GM18951 (cell line): ENCODE measurements at regions not wholly inside any gene's neighbourhood (a gene's known extent, or its start where the extent isn't known, plus 50 kb on each side); places are given as distances from the start of the nearest gene placed in this dataset.

Source experiments
- POLR2A ChIP-seq: IDR thresholded peaks from 4 replicates; pipeline ENCODE4 v1.6.1; 2011; ENCODE audit warnings: mild to moderate bottlenecking; ENCODE audit not compliant: insufficient read length, insufficient read depth; ENCODE audit errors: extremely low read depth
- in situ Hi-C: fragments of 300-500 bp; cut with MboI; formaldehyde crosslinking; loops from one replicate; pipeline ENCODE4 v1.12.0; 2022; ENCODE audit warnings: low sequenced_read_pairs, mixed read lengths, inconsistent platforms; ENCODE audit not compliant: unreplicated experiment

DNA sequence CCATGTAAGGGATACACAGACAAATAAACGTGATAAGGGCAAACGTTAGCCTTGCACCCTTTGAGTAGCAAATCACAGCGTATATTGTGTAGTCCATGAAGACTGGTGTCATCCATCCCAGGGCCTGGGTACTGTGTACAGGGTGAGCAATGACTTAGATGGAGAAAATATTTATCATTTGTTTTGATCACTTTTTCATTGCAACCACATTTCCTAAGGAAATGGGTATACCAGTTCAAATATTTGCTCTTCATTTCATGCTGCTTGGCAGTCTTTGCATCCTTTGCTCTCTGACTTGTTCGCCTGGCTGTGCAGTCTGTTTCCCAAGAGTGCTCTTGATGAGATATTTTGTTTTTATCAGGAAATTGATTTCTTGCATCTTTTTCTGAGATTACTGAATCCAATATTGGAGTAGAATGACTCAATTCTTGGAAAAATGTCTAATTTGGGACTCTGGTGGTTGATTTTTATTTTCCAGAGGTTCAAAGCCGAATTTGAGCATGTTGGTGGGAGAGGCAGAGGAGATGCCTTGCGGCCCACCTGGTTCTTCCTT lies 424.6 kb upstream of the SEMA6D start:
- no peak for TF ChIP-seq POLR2A
- in situ Hi-C loops, result no loop called here

- in situ Hi-C loops, result no loop called here
- no peak for TF ChIP-seq POLR2A
These were observed 423.7 kb upstream of the SEMA6D start for GRCh38 chr15:47293466-47294162.

DNA sequence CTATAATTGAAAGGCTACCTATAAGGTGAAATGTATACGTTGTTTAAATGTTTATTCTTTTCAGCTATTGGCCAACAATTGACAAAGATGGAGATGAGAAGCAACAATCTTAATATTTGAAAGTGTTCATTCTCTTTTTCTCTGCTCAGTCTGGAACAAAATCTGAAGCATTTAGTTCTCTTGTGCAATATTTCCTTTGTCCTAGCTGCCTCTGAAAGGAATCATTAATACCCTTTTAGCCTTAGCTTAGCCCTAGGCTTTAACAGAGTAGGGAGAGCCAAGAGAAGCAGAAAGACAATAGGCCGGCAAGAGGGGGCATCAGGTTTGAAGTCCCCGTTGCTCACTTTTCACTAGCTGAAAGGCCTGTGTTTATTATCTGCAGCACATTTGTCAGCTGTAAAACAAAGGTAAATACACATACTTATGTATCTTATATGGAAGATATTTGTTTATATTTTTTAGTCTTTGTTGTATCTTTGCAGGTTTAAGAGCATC lies 422.5 kb upstream of the SEMA6D start:
- no peak for TF ChIP-seq POLR2A
- in situ Hi-C loops, result no loop called here

- TF ChIP-seq POLR2A, result no peak
- in situ Hi-C loops, result no loop called here
These were observed 420.4 kb upstream of the SEMA6D start for GRCh38 chr15:47296881-47297280.

DNA sequence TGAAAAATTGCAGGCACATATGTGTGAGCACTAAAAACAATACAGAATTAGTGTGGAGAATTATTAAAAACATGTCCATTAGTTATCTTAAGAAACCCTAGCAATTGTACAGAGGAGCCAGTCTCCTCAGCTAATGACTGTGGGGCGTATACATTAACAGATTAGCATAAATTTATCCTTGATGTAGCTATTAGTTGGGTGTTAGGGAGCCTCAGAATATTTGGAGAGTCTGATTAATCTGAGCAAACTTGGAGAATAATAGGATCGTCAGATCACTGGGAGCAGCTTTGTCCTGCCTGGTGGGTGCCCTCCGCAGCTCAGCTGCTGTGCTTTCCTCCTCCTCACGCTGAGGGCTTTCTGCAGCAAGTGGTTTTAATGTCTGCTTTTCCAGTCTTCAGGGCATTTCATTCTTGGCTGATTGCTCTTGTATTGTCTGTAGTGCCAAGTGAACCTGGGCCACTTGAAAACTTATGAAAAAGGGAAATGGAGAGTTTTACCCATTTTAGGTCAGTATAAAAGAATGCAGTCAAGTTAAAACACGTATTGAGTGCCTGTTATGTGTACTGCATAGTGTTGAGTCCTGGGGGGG lies 417.4 kb upstream of the SEMA6D start:
- TF ChIP-seq POLR2A, result no peak
- in situ Hi-C loops, result no loop called here

GRCh38 chr15:47300596-47300995 lies 416.7 kb upstream of the SEMA6D start:
- in situ Hi-C loops, result no loop called here
- TF ChIP-seq POLR2A, result no peak

DNA sequence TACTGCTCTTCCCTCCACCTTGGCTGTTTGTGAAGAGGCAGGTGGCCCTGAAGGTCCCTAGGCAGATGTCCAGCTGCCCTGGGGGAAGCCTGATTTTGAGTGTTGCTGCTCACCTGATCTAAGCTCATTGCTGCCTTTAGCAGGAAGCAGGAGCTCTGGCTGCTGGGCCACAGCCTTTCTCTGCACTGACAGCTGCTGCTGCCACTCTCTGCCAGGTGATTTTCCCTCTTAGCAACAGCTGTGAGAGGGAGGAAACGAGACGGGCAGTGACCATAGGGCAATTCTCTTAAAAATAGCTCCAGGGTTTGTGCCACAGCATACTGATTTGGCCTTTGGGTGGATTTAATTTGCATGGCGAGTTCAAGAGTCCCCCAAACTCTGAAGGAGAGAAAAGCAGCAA lies 415.8 kb upstream of the SEMA6D start:
- TF ChIP-seq POLR2A, result no peak
- in situ Hi-C loops, result no loop called here

GRCh38 chr15:47304656-47305055 lies 412.6 kb upstream of the SEMA6D start:
- no peak for TF ChIP-seq POLR2A
- in situ Hi-C loops, result no loop called here

DNA sequence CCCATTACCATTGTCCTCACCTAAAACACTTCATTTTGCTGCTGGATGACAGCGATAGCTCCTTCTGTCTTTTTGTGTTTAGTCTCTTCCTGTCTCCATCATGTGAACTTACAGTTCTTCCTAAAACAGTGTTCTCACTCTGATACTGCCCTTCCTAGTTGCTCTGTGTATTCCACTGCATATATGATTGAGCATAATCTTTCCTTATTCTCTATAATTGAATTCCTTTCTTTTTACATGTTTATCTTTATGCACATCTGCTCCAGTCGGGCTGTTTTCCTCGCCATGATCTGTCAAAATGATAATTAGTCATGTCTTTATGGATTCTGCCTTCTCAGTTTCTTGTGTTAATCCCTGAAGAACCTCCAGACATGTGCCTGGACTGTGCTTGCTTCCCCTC lies 405.1 kb upstream of the SEMA6D start:
- in situ Hi-C loops, result no loop called here
- no peak for TF ChIP-seq POLR2A

- no peak for TF ChIP-seq POLR2A
- in situ Hi-C loops, result no loop called here
These were observed 390.6 kb upstream of the SEMA6D start for GRCh38 chr15:47326410-47327333.

GRCh38 chr15:47331829-47332393 lies 385.4 kb upstream of the SEMA6D start:
- no peak for TF ChIP-seq POLR2A
- in situ Hi-C loops, result no loop called here

DNA sequence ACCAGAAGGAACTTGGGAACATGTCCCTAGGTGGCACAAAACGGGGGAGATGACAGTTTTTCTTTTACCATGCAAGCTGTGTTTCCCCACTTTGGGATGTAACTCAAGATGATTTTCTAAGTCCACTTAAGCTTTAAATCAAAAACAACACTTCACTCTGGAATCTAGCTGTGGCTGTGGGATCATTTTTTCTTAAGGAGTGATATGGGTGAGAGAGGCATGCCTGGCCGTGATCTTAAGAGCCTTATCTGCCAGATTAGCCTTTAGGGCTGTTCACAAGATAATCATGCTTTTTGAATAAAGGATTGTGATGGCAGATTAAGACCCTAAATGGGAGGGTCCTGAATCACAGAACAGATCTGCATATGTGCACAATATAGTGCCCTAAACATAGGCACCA lies 384.8 kb upstream of the SEMA6D start:
- TF ChIP-seq POLR2A, result no peak
- in situ Hi-C loops, result no loop called here

GRCh38 chr15:47333734-47334133 lies 383.6 kb upstream of the SEMA6D start:
- TF ChIP-seq POLR2A, result no peak
- in situ Hi-C loops, result no loop called here
